CD4-positive, CD25-positive, alpha-beta regulatory T cell (primary cell): ENCODE measurements at regions not wholly inside any gene's neighbourhood (a gene's known extent, or its start where the extent isn't known, plus 50 kb on each side); places are given as distances from the start of the nearest gene placed in this dataset.

Experiments
- ATAC-seq, 2 donors: fragments of 150-1000 bp; cut with Tn5 transposase; one replicate each; pipeline ENCODE4 v1.10.0; 2021; ENCODE audit warnings: low read depth in 2 of 2, moderate number of reproducible peaks in 2 of 2, moderate library complexity in 1 of 2
- DNase-seq, 3 donors: peaks; one replicate each; pipeline versions ENCODE4 v3.0.0 to v3.0.0-alpha.2; 2012 to 2022; ENCODE audit warnings: mixed read lengths in 1 of 3
- H3K27ac ChIP-seq: one replicate; pipeline ENCODE4 v1.7.0; 2013; ENCODE audit warnings: mild to moderate bottlenecking, low read length; ENCODE audit not compliant: insufficient read depth, poor library complexity, severe bottlenecking
- H3K27me3 ChIP-seq: one replicate; pipeline ENCODE4 v1.7.0; 2013; ENCODE audit warnings: low read length; ENCODE audit not compliant: control insufficient read depth, insufficient read depth
- H3K36me3 ChIP-seq: one replicate; pipeline ENCODE4 v1.7.0; 2013; ENCODE audit warnings: mild to moderate bottlenecking, low read length, moderate library complexity; ENCODE audit not compliant: control insufficient read depth, insufficient read depth
- H3K4me1 ChIP-seq: 2 replicates; pipeline ENCODE4 v1.7.0; 2013; ENCODE audit warnings: mild to moderate bottlenecking, low read length; ENCODE audit not compliant: insufficient read depth, control insufficient read depth, poor library complexity, severe bottlenecking
- H3K4me3 ChIP-seq: one replicate; pipeline ENCODE4 v1.7.0; 2013; ENCODE audit warnings: low read depth, mild to moderate bottlenecking, low read length, moderate library complexity
- H3K9me3 ChIP-seq, 2 experiments: 1 replicate in 1 of 2; 2 replicates in 1 of 2; pipeline ENCODE4 v1.7.0; 2013; ENCODE audit warnings: low read length in 2 of 2, mild to moderate bottlenecking in 1 of 2, moderate library complexity in 1 of 2; ENCODE audit not compliant: control insufficient read depth in 2 of 2
- H3K27ac Mint-ChIP-seq, 3 donors: one replicate each; pipeline ENCODE4 v1.8.0; 2020 to 2022; ENCODE audit warnings: mild to moderate bottlenecking in 3 of 3, mixed read lengths in 3 of 3, moderate library complexity in 2 of 3
- H3K27me3 Mint-ChIP-seq: one replicate; pipeline ENCODE4 v1.8.0; 2022; ENCODE audit warnings: mild to moderate bottlenecking, mixed read lengths
- H3K36me3 Mint-ChIP-seq: one replicate; pipeline ENCODE4 v1.8.0; 2020; ENCODE audit warnings: mixed read lengths
- H3K4me1 Mint-ChIP-seq, 4 donors: one replicate each; pipeline ENCODE4 v1.8.0; 2020 to 2022; ENCODE audit warnings: mixed read lengths in 4 of 4, mild to moderate bottlenecking in 1 of 4
- H3K4me3 Mint-ChIP-seq, 4 donors: one replicate each; pipeline ENCODE4 v1.8.0; 2020 to 2022; ENCODE audit warnings: mild to moderate bottlenecking in 4 of 4, mixed read lengths in 4 of 4, moderate library complexity in 3 of 4
- H3K9me3 Mint-ChIP-seq, 7 donors: one replicate each; pipeline ENCODE4 v1.8.0; 2020 to 2022; ENCODE audit warnings: mixed read lengths in 7 of 7, mild to moderate bottlenecking in 3 of 7, moderate library complexity in 2 of 7

DNA sequence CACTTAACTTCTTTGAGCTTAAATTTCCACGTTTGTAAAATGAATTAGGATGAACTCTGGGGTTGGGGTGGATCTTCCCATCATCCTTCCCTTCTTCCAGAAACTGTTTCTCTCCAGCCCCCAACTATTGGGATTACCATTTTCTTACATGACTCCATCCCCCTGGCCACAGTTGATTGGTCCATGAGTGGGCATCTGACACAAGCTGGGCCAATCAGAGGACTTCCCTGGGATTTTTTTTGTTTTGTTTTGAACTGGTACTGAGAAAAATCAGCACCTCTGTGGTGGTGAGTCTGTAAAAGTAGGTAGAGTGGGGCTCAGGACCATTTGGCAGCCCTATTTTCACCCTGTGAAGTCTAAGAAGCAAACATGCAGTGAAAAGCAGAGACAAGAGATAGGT lies 118.0 kb upstream of the SERTAD2 start:
- no peaks in the 10 kb centered on the region for H3K36me3 ChIP-seq
- ATAC-seq (no peak), DNase-seq (no peak)
- Mint-ChIP-seq H3K4me3 (peak overlapping the region in 1 of 4 donors; percentile 23), H3K27me3 (no peaks in the 10 kb centered on the region), H3K27ac (peak overlapping the region in 1 of 3 donors; percentile 73), H3K9me3 (peaks cover 0 to 5% (median 2%) of the 10 kb centered on the region in 7 donors), H3K36me3 (no peaks in the 10 kb centered on the region), H3K4me1 (peaks cover 10 to 17% (median 15%) of the 10 kb centered on the region in 4 donors)
- H3K4me1 ChIP-seq = peaks cover 2% of the 10 kb centered on the region
- no peak overlapping the region for H3K27ac ChIP-seq
- no peaks in the 10 kb centered on the region for H3K27me3 ChIP-seq
- no peaks in the 10 kb centered on the region for H3K9me3 ChIP-seq
- no peak overlapping the region for H3K4me3 ChIP-seq

DNA sequence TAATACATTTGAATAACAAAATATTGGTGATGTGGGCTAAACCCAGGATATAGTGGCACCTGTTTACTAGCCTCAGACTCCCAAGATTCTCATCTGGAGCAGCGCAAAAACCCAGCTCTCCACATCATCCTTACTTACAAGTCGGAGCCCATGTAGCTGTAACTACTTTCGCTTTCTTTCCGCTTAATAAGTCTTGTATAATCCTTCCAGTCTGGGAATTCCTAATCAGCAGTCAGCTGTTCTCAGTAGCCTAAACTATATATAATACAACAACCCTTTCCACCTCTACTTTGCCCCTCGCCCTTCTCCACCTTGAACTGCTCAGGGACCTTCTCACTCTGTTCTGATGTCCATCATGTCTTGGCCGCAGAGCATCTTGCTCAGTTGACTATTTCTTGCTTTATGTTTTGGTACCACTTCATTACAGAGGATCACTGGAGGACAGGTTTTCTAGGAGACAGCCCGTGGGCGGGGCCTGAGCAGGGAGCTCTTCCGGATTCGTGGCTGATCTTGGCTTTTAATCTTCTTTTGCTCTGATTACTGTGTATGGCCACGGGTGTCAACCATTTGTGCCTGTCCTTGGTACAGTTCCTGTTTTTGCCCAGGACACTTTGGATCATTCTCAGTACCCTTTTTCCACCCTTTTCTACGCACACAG lies 119.9 kb upstream of the SERTAD2 start:
- Mint-ChIP-seq H3K27me3 (no peaks in the 10 kb centered on the region), H3K4me3 (peak overlapping the region in 1 of 4 donors; percentile 14), H3K4me1 (peaks cover 0 to 5% (median 4%) of the 10 kb centered on the region in 4 donors), H3K9me3 (peaks cover 0 to 5% (median 2%) of the 10 kb centered on the region in 7 donors), H3K36me3 (no peaks in the 10 kb centered on the region), H3K27ac (no peak overlapping the region)
- no peaks in the 10 kb centered on the region for H3K27me3 ChIP-seq
- no peak overlapping the region for H3K4me3 ChIP-seq
- no peaks in the 10 kb centered on the region for H3K4me1 ChIP-seq
- DNase-seq = no peak
- ATAC-seq = no peak
- H3K36me3 ChIP-seq = no peaks in the 10 kb centered on the region
- no peak overlapping the region for H3K27ac ChIP-seq
- no peaks in the 10 kb centered on the region for H3K9me3 ChIP-seq

DNA sequence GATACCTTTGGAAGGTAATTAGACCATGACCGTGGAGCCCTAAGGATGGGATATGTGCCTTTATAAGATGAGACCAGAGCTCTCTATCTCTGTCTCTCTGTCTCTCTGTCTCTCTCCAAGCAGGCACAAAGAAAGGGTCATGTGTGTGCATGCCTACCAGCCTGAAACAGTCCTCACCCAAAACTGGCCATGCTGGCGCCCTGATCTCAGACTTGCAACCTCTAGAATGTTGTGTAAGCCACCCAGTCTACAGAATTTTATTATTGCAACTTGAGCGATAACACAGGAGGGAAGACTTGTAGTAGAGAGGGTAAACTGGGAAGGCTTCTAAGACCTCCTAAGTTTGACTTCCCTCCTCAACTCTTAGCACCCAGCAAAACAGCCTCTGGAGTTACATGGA lies 124.1 kb upstream of the SERTAD2 start:
- no peak overlapping the region for H3K4me3 Mint-ChIP-seq

DNA sequence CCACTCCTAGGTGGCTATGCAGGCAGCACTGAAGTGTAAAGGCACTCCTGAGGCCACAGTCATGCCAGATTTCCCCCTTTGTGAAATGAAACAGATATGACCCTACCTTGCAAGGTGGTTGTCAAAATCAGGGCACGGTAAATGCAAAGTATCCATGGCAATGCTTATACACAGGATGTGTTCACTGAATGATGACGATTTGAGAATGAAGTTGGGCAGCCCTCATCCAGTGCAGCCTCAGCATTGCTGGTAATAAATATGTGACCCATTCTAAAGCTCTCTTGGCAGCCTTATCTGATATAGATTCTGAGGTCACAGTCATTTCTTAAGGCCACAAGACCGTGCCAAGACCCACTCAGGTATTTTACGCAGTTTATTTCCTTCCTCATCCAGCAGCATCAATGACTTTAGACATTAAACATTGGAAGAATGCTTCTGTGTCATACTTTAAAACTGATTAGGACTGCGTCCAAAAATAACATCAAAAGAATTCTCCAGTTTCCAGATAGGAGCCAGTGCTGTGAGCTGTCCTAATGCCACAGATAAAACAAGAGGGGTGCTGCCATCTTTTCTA lies 125.5 kb upstream of the SERTAD2 start:
- Histone ChIP-seq H3K36me3 (no peaks in the 10 kb centered on the region), H3K9me3 (no peaks in the 10 kb centered on the region), H3K27me3 (no peaks in the 10 kb centered on the region), H3K27ac (no peak overlapping the region), H3K4me3 (no peak overlapping the region), H3K4me1 (no peaks in the 10 kb centered on the region)
- peak overlapping the region in 1 of 3 donors; percentile 34 for H3K27ac Mint-ChIP-seq
- H3K4me1 Mint-ChIP-seq = peaks cover 0 to 2% (median 1%) of the 10 kb centered on the region in 4 donors
- H3K4me3 Mint-ChIP-seq = no peak overlapping the region
- DNase-seq (peak in 2 of 3 donors; percentile 6 to 10), ATAC-seq (peak; percentile 28 to 42)
- H3K27me3 Mint-ChIP-seq = no peaks in the 10 kb centered on the region
- peaks cover 0 to 5% (median 2%) of the 10 kb centered on the region in 7 donors for H3K9me3 Mint-ChIP-seq
- H3K36me3 Mint-ChIP-seq = no peaks in the 10 kb centered on the region

More for the DNA sequence above, 124.1 kb upstream of the SERTAD2 start:
- Histone ChIP-seq H3K9me3 (no peaks in the 10 kb centered on the region), H3K27me3 (no peaks in the 10 kb centered on the region), H3K4me1 (no peaks in the 10 kb centered on the region), H3K4me3 (no peak overlapping the region), H3K27ac (no peak overlapping the region), H3K36me3 (no peaks in the 10 kb centered on the region)
- DNase-seq = no peak
- no peaks in the 10 kb centered on the region for H3K27me3 Mint-ChIP-seq
- H3K27ac Mint-ChIP-seq = no peak overlapping the region
- no peak for ATAC-seq
- peaks cover 0 to 5% (median 2%) of the 10 kb centered on the region in 7 donors for H3K9me3 Mint-ChIP-seq
- peaks cover 0 to 2% (median 1%) of the 10 kb centered on the region in 4 donors for H3K4me1 Mint-ChIP-seq
- H3K36me3 Mint-ChIP-seq = no peaks in the 10 kb centered on the region

DNA sequence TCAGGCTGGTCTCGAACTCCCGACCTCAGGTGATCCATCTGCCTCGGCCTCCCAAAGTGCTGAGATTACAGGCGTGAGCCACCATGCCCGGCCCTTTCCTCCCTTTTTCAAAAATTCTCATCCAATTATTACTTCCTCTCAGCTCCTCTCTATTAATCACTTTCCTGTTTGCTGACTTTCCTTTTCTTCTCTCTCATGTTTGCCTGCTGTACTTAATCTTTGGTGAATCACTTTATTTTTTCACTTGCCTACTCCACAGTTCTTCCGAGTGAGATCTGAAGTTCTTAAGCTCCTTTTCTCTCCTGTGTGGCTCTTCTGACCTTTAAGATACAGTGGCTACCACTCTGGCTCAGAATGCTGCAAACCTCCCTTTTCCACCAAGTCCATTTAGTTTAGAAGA lies 126.3 kb upstream of the SERTAD2 start:
- Histone ChIP-seq H3K27me3 (no peaks in the 10 kb centered on the region), H3K27ac (no peak overlapping the region), H3K4me1 (no peaks in the 10 kb centered on the region), H3K4me3 (no peak overlapping the region), H3K9me3 (no peaks in the 10 kb centered on the region), H3K36me3 (no peaks in the 10 kb centered on the region)
- DNase-seq (no peak), ATAC-seq (no peak)
- peaks cover 0 to 2% (median 0%) of the 10 kb centered on the region in 4 donors for H3K4me1 Mint-ChIP-seq
- peak overlapping the region in 1 of 3 donors; percentile 12 for H3K27ac Mint-ChIP-seq
- H3K9me3 Mint-ChIP-seq = peaks cover 0 to 5% (median 2%) of the 10 kb centered on the region in 7 donors
- no peaks in the 10 kb centered on the region for H3K36me3 Mint-ChIP-seq
- no peak overlapping the region for H3K4me3 Mint-ChIP-seq
- H3K27me3 Mint-ChIP-seq = no peaks in the 10 kb centered on the region

DNA sequence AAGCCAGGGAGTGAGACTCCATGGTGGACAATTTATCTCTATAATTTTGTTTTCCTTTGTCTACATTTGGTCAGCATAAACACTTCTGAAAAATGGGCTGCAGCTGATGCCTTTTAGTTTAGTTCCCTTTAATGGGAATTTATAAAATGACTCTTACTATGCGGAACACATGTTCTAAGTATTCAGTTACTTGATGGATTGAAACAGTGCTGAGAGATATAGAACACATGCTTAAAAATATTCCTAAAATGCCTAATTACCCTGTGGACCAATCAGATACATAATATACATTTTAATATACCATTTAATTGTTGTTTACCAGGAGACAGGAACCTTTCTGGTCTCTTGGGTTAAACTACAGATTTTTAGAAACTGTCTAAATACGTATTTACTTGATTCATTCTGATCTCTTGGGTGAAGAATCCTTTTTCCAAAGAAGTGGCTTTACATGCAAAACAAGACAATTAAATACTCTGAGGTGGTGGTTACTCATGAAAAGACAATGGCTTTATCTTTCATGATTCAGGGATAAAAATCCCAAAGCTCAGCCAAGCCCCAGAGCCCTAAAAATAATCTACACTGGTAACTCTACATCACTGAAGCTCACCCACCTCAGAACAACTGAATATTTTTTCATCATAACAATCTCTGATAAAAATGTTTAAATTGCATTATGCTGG lies 128.1 kb upstream of the SERTAD2 start:
- ATAC-seq (no peak), DNase-seq (no peak)
- no peak overlapping the region for H3K4me3 ChIP-seq
- no peaks in the 10 kb centered on the region for H3K4me1 ChIP-seq
- Mint-ChIP-seq H3K36me3 (no peaks in the 10 kb centered on the region), H3K9me3 (peaks cover 0 to 1% (median 0%) of the 10 kb centered on the region in 7 donors), H3K27me3 (no peaks in the 10 kb centered on the region), H3K4me1 (peaks cover 0 to 4% (median 1%) of the 10 kb centered on the region in 4 donors), H3K27ac (no peak overlapping the region), H3K4me3 (no peak overlapping the region)
- H3K27ac ChIP-seq = no peak overlapping the region
- no peaks in the 10 kb centered on the region for H3K9me3 ChIP-seq
- no peaks in the 10 kb centered on the region for H3K27me3 ChIP-seq
- no peaks in the 10 kb centered on the region for H3K36me3 ChIP-seq

DNA sequence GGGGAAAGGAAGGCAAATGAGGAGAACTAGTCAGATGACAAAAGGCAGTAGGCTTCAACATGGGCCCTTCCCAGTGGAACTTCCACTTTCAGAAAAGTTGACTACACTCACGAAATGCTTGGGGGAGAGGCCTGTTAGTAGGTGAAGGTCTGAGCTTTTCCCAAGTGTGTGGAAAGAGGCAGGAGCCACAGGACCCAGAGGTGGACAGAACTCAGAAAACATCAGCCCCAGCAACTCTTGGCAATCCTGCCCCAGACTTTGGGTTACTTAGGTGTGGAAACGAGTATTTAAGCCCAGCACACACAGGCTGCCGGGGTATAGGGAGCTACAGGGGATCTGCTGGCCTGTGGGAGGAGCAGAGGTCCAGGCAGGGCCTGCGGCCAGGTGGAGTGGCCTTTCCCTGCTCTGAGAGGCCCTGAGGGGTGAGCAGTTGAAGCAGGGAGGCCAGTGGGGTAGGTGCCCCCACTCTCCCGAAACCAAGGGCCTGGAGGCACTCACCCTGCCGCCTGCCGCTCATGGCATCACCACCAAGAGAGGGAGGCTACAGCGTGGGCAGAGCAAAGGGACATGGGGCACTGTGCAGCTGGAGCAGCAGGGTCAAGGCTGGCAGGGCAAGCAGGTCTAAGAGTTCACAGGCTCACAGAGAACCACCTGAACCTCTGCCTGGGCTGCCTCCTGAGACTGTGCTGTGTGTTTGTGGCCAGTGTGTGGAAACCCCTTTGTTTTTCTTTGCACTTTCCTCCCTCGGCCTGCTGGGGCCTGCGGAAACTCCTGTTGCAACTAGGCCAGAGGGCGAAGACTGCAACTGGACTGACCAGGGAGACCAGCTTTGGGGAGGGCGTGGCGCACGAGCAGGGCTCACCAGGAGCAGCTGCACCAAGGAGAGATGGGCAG lies 130.7 kb upstream of the SERTAD2 start:
- H3K27me3 ChIP-seq = no peaks in the 10 kb centered on the region
- H3K9me3 Mint-ChIP-seq = peaks cover 0 to 1% (median 0%) of the 10 kb centered on the region in 7 donors
- H3K27ac Mint-ChIP-seq = peak overlapping the region in 1 of 3 donors; percentile 7

More for the DNA sequence above, 130.7 kb upstream of the SERTAD2 start:
- Mint-ChIP-seq H3K36me3 (no peaks in the 10 kb centered on the region), H3K27me3 (no peaks in the 10 kb centered on the region), H3K4me1 (peaks cover 0 to 4% (median under 1%) of the 10 kb centered on the region in 4 donors), H3K4me3 (no peak overlapping the region)
- ATAC-seq = no peak
- no peak for DNase-seq
- Histone ChIP-seq H3K4me3 (no peak overlapping the region), H3K4me1 (no peaks in the 10 kb centered on the region), H3K36me3 (no peaks in the 10 kb centered on the region), H3K27ac (no peak overlapping the region), H3K9me3 (no peaks in the 10 kb centered on the region)
